ENCODE measurements at regions not wholly inside any gene's neighbourhood (a gene's known extent, or its start where the extent isn't known, plus 50 kb on each side); places are given as distances from the start of the nearest gene placed in this dataset.

GRCh38 chr3:72187131-72187530 lies 402.2 kb upstream of the PROK2 start:
- FAIRE-seq = no peak

- no peak for FAIRE-seq
These were observed 401.5 kb upstream of the PROK2 start for GRCh38 chr3:72186400-72186855.

DNA sequence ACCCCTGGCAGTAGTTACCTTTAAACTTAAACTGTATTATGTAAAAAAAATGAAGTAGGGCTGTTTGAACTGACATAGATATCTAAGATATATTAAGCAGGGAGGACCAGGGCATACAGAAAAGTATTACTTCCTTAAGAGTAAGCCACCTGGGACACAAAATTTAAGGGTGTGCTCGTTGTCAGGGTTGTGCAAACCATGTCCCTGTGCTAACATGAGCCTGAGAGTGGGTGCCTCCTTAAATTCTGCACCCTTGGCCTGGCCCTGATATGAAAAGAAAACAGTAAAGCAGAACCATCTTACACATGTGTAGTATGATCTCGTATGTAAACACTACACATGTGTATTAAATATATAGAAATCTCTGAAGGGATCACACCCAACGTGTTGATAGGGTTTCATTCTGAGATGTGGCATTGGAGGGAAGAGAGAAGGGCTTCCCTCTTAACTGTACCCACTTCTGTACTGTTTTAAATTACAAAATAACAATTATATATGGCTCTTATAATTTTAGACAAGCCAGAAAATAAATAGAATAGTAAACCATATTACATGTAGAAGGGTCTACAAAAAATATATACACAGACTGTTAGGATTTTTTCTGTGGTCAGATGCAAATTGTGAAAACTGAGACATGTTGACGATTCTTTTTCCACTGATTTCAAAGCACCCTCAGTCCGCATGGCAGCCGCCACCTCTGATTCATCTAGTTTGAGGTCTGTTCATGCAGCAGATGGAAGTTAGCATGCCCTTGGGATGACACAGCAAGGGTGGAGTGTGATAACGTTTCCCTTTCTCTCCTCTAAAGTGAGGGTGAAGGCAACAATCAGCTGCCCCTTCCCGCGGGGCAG lies 400.8 kb upstream of the PROK2 start:
- FAIRE-seq = no peak

DNA sequence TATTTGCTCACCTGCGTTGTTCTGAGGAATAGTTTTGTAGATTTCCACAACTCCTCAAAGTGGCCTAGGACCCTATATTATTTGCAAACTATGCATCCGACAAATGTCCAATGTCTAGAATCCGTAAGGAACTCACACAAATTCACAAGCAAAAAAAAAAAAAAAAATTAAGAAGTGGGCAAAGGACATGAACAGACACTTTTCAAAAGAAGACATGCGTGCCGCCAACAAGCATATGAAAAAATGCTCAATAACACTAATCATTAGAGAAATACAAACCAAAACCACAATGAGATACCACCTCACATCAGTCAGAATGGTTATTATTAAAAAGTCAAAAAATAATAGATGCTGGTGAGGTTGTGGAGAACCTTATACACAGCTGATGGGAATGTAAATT lies 398.5 kb upstream of the PROK2 start:
- no peak for FAIRE-seq

GRCh38 chr3:72182206-72182605 lies 397.3 kb upstream of the PROK2 start:
- no peak for FAIRE-seq

DNA sequence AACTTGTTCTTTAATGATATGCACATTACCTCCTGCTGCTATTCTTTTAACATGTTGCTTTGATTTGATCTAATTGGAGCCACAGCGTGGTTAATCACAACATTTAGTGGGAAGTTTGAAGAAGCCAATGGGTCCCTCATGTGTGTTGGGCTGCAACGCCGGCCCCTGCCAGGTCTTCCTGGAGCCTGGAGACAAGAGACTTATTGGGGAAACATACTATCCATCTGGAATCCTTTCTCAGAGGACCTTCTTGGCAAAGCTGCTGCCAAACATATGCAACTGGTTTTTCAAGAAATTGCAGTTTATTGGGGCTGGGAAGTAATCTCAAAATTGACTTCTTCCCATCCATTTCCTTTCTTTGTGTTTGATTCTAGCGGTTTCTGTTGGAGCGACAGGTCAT lies 396.3 kb upstream of the PROK2 start:
- FAIRE-seq = no peak

DNA sequence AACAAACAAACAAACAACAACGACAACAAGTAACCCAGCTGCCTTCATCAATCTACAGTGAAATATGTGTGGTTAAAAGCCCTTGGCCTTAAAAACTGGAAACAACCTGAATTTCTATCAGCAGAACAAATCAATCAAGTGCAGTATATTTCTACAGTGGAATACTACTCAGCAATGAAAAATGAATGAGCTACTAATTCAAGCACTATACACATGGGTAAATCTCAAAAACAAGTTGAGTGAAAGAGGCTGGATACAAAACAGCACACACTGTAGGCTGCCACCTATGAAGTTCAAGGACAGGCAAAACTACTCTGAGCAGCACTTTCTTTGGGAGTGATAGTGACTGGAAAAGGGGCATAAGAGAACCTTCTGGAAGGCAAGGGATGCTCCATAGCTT lies 395.5 kb upstream of the PROK2 start:
- FAIRE-seq = no peak

GRCh38 chr3:72179107-72179464 lies 394.1 kb upstream of the PROK2 start:
- FAIRE-seq = no peak

- no peak for FAIRE-seq
These were observed 393.6 kb upstream of the PROK2 start for GRCh38 chr3:72178463-72179106.

DNA sequence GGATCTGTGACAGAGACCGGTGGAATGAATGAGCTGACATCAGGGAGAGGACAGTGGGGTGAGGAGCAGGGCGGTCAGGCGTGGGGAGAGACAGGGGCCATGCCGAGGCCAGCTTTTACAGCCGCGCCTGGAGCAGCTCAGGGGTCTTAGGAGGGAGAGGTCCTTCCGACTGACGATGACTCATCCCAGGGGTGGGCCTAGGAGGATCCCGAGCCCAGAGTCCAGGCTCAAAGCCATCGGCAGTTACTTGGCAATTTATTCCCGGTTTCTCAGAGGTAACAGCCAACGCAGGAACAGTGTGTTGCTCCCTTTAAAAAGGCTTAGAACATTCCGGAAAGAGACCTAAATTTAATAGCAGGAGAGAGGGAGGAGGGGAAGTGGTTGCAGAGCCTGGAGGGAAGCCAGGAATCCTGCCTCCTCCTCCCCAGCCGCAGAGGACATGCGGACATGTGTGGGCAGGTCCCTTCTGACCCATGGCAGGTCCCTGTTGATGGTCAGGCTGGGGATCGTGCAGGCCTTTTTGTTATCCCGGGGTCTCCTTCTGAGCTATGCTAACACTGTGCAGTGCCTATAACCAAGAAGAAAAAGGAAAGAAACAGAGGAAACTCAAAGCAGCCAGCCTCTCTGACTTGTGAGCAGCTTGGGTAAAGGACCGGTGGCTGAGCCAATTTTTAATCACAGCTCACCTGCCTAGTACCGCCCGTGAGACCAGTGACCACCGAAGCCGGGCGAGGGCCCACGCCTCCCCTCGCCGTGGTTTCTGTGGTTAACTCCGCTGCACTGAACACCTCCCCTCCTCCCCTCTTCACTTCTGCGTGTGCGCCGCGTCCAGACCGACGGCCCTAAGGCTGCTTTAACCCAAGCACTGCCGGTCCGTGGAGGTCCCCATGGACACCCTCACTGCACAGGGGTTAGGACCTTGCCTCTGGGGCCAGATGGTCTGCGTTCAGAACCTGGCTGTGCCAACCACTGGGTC lies 392.4 kb upstream of the PROK2 start:
- no peak for FAIRE-seq

DNA sequence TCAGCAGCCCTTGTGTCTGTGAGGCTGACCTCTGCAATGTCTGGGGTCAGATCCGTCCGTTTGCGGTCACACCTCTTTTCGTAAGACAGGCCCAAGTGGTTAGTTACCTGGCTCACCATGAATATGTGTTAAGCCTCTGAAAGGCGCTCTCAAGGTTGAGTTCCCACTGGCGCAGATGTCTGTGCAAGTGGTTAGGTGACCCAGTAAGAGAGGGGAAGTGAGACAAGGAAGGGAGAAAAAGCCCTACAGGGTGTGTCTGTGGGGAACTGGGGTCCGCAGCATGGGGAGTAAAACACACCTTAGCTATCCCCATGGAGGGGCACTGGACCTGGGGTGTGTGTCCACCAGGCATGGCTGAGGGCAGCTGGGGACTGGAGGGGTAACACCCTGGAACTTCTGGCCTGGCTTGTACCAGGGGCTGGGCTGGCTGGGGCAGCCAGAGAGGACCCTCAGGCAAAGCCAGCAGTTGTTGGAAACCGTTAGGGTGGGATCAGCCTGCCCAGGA lies 391.6 kb upstream of the PROK2 start:
- FAIRE-seq = no peak

- no peak for FAIRE-seq
These were observed 390.4 kb upstream of the PROK2 start for GRCh38 chr3:72175296-72175858.

- FAIRE-seq = no peak
These were observed 389.9 kb upstream of the PROK2 start for GRCh38 chr3:72174890-72175289.

DNA sequence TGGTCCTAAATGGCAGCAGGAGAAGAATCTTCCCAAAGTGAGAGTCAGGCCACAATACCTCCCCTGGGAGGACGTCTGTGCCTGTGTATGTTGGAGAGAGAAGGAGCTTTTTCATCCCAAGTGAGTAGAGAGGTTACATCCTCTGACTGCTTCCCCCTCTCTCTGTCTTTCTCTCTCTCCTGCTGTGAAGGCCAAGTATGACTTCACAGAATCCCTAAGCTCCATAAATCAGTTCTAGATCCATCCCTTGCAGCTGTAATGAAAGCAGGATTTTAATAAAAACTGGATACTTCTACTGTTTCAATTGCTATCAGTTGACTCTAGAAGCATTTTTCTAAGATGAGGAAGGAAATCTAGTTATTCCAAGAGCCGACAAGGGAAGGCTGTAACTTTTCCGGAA lies 389.1 kb upstream of the PROK2 start:
- no peak for FAIRE-seq

DNA sequence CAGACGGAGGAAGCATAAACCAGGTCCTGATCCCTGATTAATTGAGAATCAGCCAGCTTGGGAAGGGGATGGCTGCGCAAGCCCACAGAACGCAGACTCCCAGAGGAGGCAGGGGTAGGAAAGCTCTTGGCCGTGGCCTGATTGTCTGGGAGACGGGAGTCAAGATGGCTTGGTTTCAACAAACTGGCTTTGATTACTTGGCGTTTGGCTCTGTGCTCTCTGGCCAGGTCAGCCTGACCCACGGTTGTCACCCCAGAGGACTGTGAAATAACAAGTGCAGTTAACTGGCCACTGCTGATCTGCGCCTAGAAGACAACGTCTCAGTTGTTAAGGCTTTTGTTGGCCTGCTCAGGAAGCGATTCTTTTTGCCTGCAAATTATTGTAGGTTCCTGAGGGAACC lies 387.0 kb upstream of the PROK2 start:
- no peak for FAIRE-seq

GRCh38 chr3:72171463-72171881 lies 386.5 kb upstream of the PROK2 start:
- no peak for FAIRE-seq

- no peak for FAIRE-seq
These were observed 384.9 kb upstream of the PROK2 start for GRCh38 chr3:72169561-72170472.

GRCh38 chr3:72169120-72169519 lies 384.2 kb upstream of the PROK2 start:
- no peak for FAIRE-seq

GRCh38 chr3:72165808-72166207 lies 380.9 kb upstream of the PROK2 start:
- no peak for FAIRE-seq

DNA sequence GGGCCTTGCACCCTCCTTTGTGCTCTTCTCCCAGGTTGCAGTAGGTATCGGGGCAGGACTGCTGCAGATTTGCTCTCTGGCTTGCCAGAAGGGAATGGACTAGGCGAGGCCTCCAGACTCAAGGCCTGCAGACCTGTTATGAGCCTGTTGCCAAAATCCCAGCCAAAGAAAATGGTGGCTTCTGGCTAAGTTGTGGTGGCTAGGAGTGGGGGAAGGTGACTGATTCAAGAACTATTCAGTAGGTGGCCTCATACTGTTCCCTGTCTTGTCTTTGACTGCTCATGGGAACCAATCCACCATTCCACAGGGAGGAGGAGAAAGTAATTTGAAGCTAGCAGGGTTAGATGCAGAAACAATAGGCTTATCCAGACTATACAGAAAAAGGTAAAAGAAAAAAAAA lies 380.4 kb upstream of the PROK2 start:
- FAIRE-seq = no peak

DNA sequence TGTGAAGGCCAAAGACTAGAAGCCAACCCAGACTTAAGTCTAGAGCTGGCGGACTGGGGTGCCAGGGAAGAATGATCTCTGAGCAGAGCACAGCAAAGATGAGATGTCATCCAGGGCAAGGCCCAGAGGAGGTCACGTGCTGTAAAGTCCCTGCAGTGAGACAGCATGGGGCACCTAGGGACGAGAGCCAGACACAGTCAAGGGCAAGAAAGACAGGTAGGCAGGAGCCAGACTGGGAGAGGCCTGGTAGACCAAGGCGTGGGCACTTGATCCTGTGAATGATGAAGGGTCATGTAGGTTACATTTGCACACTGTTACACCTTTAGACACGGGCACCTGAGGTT lies 379.7 kb upstream of the PROK2 start:
- FAIRE-seq = no peak
